Caco-2 (cell line): ENCODE measurements at regions not wholly inside any gene's neighbourhood (a gene's known extent, or its start where the extent isn't known, plus 50 kb on each side); places are given as distances from the start of the nearest gene placed in this dataset.
"Not testable (repeated sequence)": the region's sequence is repeated elsewhere in the genome, so short reads cannot be mapped to it uniquely, and the experiment has no call there.

Experiments
- BruUV-seq: library from RNA; stranded (reverse); fragments of 400-500 nt; replicated peaks from 2 replicates; lab custom pipeline; 2021; lab: Mats Ljungman, UMichigan
- CTCF ChIA-PET: fragments of 300-600 bp; sonication (Branson Sonifier 250); formaldehyde crosslinking; loops from one replicate; lab custom pipeline; 2022; ENCODE audit warnings: antibody characterized with exemption; lab: Charles Lee
- POLR2A ChIA-PET: fragments of 300-600 bp; sonication (Branson Sonifier 250); formaldehyde crosslinking; loops from one replicate; lab custom pipeline; 2022; ENCODE audit warnings: antibody characterized with exemption; lab: Charles Lee
- DNase-seq, 2 experiments: peaks; one replicate each; pipeline versions ENCODE4 v3.0.0 to v3.0.0-alpha.2; 2020 to 2022
- H3K27me3 ChIP-seq: replicated peaks from 2 replicates; pipeline ENCODE4 v1.6.0; 2011; ENCODE audit warnings: low read length; ENCODE audit not compliant: control insufficient read depth, insufficient read depth
- H3K36me3 ChIP-seq: 2 replicates; pipeline ENCODE4 v1.5.1; 2011; ENCODE audit warnings: low read length; ENCODE audit not compliant: control insufficient read depth, insufficient read depth
- H3K4me1 ChIP-seq: fragments of 250-450 bp; sonication (Bioruptor Pico); 2 replicates; pipeline ENCODE4 v1.5.1; 2020; ENCODE audit warnings: mild to moderate bottlenecking
- H3K4me3 ChIP-seq: 2 replicates; pipeline ENCODE4 v1.5.1; 2011; ENCODE audit warnings: low read depth, mild to moderate bottlenecking, control low read depth, low read length
- H3K9me3 ChIP-seq: fragments of 250-450 bp; sonication (Bioruptor Pico); 2 replicates; pipeline ENCODE4 v1.5.1; 2020; ENCODE audit warnings: mild to moderate bottlenecking, moderate library complexity
- H3K27ac Mint-ChIP-seq: one replicate; pipeline ENCODE4 v1.8.0; 2022; ENCODE audit warnings: mixed read lengths; ENCODE audit not compliant: unreplicated experiment
- H3K27me3 Mint-ChIP-seq: one replicate; pipeline ENCODE4 v1.8.0; 2022; ENCODE audit warnings: mixed read lengths; ENCODE audit not compliant: insufficient read depth, unreplicated experiment
- H3K36me3 Mint-ChIP-seq: one replicate; pipeline ENCODE4 v1.8.0; 2022; ENCODE audit warnings: mild to moderate bottlenecking, mixed read lengths; ENCODE audit not compliant: insufficient read depth, unreplicated experiment
- H3K4me1 Mint-ChIP-seq: one replicate; pipeline ENCODE4 v1.8.0; 2022; ENCODE audit warnings: low read depth, mixed read lengths; ENCODE audit not compliant: unreplicated experiment
- H3K4me3 Mint-ChIP-seq: one replicate; pipeline ENCODE4 v1.8.0; 2022; ENCODE audit warnings: mild to moderate bottlenecking, moderate library complexity, mixed read lengths; ENCODE audit not compliant: unreplicated experiment
- H3K9me3 Mint-ChIP-seq: one replicate; pipeline ENCODE4 v1.8.0; 2022; ENCODE audit warnings: mixed read lengths; ENCODE audit not compliant: unreplicated experiment
- intact Hi-C: fragments of 100-400 bp; cut with micrococcal nuclease; formaldehyde crosslinking; loops from one replicate; pipeline ENCODE4 v1.10.0; 2022; ENCODE audit not compliant: unreplicated experiment

GRCh38 chr21:5055027-5055754 lies 5466.2 kb upstream of the TPTE start:
- H3K4me3 Mint-ChIP-seq, POLR2A ChIA-PET, BruUV-seq: not testable (repeated sequence)

DNA sequence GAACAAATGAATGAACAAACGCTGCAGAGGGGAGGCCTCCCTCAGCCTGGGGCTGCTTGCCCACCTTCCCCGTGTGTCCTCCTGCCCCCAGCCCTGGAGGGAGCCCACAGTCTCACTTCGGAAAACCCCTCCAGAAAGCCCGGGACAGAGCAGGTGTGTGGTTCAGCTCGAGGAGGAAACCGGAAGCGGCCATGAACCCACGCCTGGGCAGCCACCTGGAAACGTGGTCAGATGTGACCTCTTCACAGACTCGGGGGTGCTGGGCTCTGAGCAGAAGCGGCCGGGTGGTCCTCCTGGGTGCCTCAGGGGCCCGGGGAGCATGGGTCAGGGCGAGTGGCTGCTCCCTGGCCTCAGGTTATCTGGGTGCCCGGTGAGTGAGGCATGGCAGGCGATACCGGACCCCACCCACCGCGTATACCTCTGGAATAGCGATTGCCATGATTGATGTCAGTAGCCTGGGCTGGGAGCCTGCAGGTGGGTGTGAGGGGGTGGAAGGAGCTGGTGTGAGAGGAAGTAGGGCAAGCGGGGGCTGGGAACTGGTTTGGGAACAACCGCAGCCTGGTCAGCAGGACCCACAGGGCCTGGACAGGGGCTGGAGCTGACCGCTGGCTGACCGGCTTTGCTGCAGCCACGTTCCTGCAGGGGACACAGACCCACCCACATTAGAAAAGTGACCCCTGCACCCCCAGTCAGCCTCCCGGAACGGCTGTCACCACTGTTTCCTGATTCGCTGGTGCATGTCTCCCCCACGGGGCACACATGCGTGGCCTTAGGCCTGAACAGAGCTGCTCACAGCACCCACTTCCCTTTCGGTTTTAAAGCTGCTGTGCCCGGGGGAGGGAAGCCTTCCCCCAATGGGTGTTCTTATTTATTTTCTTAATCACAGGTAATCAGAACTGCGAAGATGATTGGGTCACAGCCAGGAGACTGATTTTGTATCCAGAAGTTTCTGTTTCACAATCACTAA lies 5465.1 kb upstream of the TPTE start:
- H3K27me3 ChIP-seq, DNase-seq, H3K4me3 Mint-ChIP-seq, H3K27me3 Mint-ChIP-seq, H3K4me3 ChIP-seq, H3K9me3 ChIP-seq, H3K36me3 Mint-ChIP-seq, H3K36me3 ChIP-seq, CTCF ChIA-PET, H3K4me1 Mint-ChIP-seq, BruUV-seq, H3K27ac Mint-ChIP-seq, intact Hi-C loops, H3K4me1 ChIP-seq, POLR2A ChIA-PET, H3K9me3 Mint-ChIP-seq: not testable (repeated sequence)

More at GRCh38 chr21:5055027-5055754, 5466.2 kb upstream of the TPTE start:
- H3K9me3 ChIP-seq, H3K27ac Mint-ChIP-seq, H3K27me3 ChIP-seq, H3K4me1 ChIP-seq, CTCF ChIA-PET, H3K36me3 ChIP-seq, H3K27me3 Mint-ChIP-seq, intact Hi-C loops, H3K9me3 Mint-ChIP-seq, H3K4me1 Mint-ChIP-seq, H3K36me3 Mint-ChIP-seq, DNase-seq, H3K4me3 ChIP-seq: not testable (repeated sequence)

- DNase-seq, H3K27me3 Mint-ChIP-seq, H3K36me3 ChIP-seq, H3K4me3 ChIP-seq, H3K36me3 Mint-ChIP-seq, CTCF ChIA-PET, H3K4me3 Mint-ChIP-seq, intact Hi-C loops, H3K9me3 ChIP-seq, H3K4me1 ChIP-seq, BruUV-seq, H3K27me3 ChIP-seq, H3K27ac Mint-ChIP-seq, H3K4me1 Mint-ChIP-seq, H3K9me3 Mint-ChIP-seq, POLR2A ChIA-PET: not testable (repeated sequence)
These were observed 5464.3 kb upstream of the TPTE start for GRCh38 chr21:5057077-5057476.

DNA sequence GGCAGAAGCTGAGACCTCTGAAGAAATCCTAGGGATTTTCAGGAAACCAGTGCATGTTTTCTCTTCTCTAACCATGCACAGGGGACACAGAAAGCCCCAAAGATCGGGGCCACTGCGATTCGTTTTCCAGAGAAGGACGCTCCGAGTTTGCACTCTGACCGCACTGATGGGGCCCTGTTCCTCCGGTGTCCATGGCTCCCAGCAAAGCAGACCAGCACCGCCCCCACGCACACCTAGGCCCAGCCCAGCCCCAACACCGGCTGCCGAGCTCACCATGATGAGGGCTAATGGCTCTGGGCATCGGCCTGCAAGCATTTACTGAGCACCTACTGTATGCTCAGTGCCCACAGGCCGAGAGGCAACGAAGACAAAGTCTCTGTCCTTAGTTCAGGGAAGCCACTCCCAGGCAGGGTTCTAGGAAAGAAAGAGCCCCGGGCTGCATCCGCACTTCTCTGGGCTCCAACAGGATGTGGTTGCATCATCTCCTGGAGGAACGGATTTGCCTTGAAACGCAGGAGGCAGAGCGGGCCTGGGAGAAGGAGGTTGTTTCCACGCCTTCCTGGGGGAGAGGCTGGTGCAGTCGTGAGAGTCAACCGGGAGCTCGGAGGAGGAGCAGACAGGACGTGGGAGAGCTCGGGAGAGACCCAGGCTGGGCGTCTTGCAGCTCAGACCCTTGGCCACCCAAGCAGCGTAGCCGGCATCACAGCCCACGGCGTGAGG lies 5460.9 kb upstream of the TPTE start:
- BruUV-seq, H3K27me3 ChIP-seq, intact Hi-C loops, H3K27ac Mint-ChIP-seq, H3K4me3 Mint-ChIP-seq, H3K36me3 ChIP-seq, H3K9me3 Mint-ChIP-seq, H3K4me1 Mint-ChIP-seq, POLR2A ChIA-PET, H3K27me3 Mint-ChIP-seq, H3K4me1 ChIP-seq, CTCF ChIA-PET, H3K36me3 Mint-ChIP-seq, H3K9me3 ChIP-seq, H3K4me3 ChIP-seq, DNase-seq: not testable (repeated sequence)

GRCh38 chr21:5064581-5065142 lies 5456.7 kb upstream of the TPTE start:
- H3K9me3 Mint-ChIP-seq, H3K36me3 ChIP-seq, intact Hi-C loops, H3K4me3 ChIP-seq, H3K27me3 Mint-ChIP-seq, H3K36me3 Mint-ChIP-seq, H3K9me3 ChIP-seq, H3K27ac Mint-ChIP-seq, POLR2A ChIA-PET, H3K27me3 ChIP-seq, CTCF ChIA-PET, H3K4me1 Mint-ChIP-seq, H3K4me1 ChIP-seq, BruUV-seq, H3K4me3 Mint-ChIP-seq, DNase-seq: not testable (repeated sequence)

GRCh38 chr21:5065240-5066211 lies 5455.9 kb upstream of the TPTE start:
- H3K36me3 Mint-ChIP-seq, H3K4me1 Mint-ChIP-seq, H3K27me3 Mint-ChIP-seq, H3K9me3 ChIP-seq, CTCF ChIA-PET, H3K4me1 ChIP-seq, DNase-seq, BruUV-seq, POLR2A ChIA-PET, H3K4me3 ChIP-seq, H3K9me3 Mint-ChIP-seq, intact Hi-C loops, H3K27me3 ChIP-seq, H3K4me3 Mint-ChIP-seq, H3K27ac Mint-ChIP-seq, H3K36me3 ChIP-seq: not testable (repeated sequence)
